ENCODE measurements at regions not wholly inside any gene's neighbourhood (a gene's known extent, or its start where the extent isn't known, plus 50 kb on each side); places are given as distances from the start of the nearest gene placed in this dataset.

DNA sequence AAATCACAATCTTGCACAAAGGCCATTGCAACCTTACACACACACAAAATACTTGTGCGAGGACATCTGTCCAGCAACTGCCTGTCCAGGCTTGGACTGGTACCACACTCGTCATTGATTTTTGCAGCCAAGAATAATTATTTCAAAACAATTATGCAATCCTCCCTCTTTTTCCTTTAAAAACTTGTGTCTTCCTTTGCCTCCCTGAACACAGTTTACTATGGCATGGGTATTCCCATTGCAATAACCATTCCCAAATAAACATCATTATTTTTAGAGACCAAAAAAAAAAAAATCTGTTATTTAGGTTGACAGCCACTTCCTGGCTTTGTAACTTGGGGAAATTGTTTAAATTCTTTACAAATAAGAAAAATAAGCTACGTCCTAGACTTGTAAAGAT, 54.0 kb downstream of the C11orf91 start:
- no peak for DNase-seq

DNA sequence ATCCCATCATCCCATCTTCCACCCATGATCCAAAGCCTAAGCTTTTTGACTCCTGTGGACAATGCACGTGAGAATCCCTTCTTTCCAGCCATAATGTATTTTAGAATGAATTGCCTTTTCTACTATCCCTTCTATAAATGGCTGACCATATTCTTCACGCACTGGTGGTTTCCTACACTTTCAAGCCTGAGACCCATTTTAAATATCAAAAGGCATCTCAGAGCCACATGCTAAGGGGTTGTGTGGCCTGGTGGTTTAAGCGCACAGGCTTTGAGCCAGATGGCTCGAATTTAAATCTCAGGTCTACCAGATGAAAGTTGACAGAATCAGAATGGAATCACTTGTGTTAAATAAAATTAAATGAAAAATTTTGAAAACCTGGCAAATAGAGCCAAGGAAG, 54.5 kb downstream of the C11orf91 start:
- DNase-seq: no peak

DNA sequence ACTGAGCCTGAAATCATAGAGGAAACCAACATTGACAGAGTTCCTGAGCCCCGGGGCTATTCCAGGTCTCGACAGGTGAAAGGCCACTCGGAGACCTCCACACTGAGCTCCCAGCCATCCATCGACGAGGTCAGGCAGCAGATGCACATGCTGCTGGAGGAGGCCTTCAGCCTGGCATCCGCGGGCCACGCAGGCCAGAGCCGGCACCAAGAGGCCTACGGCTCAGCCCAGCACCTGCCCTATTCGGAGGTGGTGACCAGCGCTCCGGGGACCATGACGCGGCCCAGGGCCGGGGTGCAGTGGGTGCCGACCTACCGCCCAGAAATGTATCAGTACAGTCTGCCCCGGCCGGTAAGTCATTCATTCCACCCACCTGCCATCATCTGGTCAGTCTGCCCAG, 54.9 kb downstream of the C11orf91 start:
- DNase-seq: no peak

DNA sequence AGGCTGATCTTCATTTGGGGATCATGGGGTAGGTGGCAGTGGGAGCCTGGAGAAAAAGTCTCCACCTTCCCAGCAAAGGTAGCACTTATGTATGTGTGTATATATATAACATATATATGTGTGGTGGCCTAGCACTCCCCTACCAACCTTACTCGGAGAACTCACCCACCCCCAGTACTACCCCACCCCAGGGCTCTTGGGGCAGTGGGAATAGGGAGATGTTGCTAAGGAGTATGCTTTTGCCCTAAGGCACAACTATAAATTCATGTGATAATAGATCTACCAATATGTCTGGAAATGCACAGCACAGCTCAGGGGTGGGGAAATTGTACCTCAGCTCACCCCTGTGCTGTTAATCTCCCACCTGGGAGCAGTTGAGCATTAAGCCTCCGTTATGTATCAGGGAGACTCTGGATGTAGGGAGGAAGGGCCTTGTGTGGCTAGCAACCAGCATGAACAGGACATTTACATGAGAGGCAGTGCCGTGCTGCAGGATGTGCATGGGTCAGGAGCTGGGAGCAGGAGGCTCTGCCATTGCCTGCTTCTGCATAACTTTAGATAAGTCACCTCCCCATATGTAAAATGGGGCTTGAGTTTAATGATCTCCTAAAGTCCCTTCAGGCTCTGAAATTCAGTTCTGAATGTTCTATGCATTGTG, 57.3 kb downstream of the C11orf91 start:
- no peak for DNase-seq

DNA sequence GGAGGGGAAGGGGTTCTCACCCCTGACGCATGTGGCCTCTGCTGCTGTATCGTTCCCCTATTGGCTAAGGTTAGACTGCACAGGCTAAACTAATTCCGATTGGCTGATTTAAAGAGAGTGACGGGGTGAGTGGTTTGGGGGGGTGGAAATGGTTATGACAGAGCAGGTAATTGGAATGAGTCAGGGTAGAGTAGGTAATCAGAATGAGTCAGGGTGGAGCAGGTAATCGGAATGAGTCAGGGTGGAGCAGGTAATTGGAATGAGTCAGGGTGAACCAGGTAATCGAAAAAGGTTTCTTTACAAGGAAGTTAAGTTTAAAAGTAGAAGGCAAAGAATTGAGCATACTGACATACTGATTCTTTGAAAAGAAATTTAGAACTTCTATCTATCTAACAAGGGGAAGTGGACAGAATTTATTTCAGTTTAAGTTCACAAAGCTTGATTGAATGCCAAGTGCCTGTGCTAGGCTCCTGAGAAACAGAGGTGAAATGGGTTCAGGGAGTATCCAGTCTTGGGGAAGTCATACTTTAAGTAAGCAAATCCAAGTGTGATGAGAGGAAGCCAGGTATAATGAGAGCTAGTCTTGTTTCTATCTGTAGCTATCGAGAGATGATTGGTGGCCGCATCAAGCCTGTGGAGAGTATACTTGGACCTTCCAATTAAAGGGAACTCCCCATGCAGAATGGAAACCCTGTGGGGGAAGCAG, 58.0 kb downstream of the C11orf91 start:
- DNase-seq: no peak

DNA sequence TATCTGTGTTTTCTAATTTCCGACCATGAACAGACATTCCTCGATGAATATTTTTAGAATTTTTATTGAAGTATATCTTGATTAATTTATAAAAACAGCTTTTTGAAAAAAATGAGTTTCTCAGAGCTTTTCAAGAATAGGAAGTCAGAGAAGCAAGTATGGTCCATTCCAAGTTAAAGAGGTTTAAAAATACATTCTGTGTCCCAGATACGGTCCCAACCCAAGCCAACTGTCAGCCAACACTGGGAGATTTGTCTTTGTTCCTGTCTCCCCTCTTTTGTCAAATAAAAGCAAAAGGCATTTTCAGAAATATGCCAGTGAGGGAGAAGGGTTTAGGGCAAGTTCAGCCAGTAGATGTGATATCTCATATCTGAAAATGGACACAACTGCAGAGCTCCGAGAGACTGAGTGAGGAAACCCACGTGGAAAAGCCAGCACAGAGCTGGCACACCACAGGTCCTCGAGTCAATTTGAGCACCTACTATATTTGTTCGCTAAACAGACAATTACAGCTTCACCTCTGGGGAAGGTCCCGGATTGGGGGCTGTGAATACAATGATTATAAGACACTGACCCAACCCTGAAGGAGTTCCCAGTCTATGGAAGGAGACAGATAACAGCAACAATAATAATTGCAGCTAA, 59.8 kb downstream of the C11orf91 start:
- no peak for DNase-seq

DNA sequence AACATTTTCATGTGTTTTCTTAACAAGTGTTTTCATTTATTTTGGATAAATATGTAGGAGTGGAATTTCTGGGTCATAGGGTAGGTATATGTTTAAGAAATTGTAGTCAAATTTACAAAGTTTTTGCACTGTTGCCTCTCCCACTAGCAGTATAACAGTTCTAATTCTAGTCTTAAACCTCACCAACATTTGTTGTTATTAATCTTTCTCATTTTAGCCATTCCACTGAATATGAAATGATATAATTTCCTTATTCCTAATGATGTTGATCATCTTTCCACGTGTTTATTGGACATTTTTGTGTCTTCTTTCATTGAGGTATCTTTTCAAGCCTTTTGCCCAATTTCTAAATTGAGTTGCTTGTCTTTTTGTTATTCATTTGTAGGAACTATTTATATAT, 62.0 kb downstream of the C11orf91 start:
- DNase-seq: no peak

DNA sequence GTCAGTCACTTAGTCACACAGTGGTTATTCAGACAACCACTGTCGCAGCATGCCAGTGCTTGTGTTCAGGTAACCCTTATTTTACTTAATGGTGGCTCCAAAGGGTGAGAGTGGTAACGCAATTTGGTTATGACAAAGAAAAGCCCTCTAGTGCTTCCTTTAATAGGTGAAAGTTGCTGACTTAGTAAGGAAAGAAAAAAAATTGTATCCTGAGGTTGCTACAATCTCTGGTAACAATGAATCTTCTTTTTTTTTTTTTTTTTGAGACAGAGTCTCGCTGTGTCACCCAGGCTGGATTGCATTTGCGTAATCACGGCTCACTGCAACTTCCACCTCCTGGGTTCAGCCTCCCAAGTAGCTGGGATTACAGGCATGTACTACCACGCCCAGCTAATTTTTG, 64.5 kb downstream of the C11orf91 start:
- no peak for DNase-seq

DNA sequence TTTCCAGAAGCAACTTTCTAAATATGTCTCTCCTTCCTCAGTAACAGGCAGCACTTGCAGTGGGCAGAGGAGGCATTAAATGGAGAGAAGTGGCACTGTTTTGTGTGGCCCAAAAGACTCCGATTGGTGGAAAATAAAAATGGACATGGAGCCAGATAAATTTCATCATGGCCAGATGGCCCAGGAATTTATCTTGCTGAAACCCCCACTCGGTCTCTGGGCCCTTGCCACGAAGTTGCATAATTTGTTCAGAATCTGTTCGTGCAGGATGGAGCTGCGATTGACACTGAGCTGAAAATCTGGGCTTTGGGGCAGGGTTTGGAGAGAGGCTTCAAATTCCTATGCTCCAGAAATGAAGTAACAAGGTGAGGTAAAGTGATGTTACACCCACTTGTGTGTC, 65.5 kb downstream of the C11orf91 start:
- no peak for DNase-seq

DNA sequence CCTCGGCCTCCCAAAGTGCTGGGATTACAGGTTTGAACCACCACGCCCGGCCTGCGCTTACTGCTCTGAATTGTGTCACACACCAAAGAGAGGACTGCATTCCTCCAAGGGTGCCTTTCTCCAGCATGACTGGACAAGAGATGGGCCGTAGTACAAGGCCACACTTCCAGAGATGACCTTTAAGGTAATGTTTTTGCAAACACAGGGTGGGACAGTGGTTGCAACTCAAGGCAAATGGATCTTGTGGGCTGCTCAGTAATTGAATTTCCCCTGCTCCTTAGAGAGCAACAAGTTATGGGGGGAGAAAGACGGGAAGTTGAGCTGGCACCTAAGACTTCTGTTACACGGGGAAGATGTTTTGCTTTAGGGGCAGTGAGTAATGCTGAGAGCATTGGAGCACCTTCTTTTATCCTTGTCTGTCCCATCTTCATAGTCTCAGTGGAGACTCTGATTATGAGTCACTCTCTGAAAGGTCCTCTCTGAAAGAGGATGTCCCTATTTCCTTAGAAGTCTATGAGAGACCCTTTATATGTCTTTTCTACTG, 66.3 kb downstream of the C11orf91 start:
- no peak for DNase-seq

DNA sequence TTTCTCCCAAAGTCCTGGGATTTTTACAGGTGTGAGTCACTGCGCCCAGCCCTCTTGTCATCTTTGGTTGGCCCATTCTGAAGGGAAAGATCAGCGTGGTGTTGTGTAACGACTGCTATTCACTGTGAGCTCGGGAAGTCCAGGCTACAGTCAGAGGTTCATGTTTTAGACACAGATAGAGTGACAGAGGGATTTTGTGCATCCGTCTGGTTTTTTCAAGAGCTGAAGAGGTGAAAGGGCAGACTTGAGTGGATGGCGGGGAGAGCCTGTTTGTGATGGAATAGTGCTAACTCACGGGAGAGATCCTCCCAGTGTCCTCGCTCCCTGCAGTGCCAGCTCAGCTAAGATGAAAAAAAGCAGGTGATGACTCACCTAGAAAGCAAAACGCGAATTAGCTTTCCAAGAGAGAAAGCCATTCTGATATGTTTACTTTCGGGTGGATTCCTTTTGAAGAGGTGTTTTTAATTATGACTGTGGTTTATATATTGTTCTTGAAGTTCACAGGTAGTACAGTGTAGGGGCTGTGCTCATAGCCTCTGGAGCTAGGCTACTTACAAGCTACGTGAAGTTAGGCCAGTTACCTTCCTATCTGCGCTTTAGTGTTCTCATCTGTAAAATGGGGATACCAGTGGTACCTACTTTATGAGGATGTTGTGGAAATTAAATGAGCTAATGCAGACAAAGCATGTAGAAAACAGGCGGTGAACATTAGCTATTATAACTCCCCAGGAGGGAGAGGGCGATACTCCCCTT, 67.2 kb downstream of the C11orf91 start:
- DNase-seq: no peak

DNA sequence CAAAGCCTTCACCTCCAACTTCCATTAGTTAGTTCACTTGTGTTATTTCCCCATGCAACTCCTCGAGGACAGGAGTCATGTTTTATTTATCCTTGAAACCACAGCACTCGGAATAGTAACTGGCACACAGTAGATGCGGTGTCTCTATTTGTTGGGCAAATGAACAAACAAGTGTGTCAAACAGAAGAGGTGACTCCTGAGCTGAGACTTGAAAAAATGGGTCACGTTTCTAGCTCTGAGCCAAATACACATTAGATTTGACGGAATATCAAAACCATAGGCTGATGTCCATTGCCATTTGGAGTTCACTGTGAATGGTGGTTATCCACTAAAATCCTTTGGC, 68.9 kb downstream of the C11orf91 start:
- no peak for DNase-seq

DNA sequence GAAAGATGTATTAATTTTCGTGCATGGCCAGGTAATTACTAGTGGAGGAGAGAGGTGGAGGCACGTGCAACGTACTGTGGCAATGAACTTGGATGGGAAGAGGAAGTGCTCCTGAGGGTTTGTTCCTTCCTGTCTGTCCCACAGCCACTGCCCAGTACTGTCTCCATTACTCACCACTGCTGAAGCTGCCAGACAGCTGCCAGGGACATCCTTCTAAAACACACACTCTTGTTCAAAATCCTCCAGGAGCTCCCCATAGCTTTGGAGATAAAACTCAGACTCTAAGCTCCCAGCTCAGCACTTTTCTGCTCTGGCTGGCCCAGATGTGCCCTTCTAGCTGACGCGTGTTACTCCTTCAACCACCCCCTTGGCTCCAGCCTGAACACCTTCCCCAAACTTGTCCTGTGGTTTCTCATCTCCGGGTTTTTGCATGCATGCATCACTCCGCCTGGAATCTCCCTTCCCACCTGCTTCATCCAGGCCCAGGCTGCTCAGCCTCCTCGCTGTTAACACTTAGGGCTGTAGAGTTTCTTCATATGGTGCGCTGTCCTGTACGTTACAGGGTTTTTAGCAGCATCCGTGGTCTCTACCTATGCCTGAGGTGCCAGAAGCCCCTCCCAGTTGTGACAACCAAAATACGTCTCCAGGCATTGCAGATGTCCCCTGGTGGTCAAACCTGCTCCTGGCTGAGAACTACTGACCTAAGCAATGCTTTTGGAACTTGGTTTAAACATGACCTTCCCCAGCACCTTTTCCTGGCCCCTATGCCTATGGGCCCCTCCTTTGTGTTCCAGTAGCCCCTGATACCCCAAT, 69.5 kb downstream of the C11orf91 start:
- no peak for DNase-seq

DNA sequence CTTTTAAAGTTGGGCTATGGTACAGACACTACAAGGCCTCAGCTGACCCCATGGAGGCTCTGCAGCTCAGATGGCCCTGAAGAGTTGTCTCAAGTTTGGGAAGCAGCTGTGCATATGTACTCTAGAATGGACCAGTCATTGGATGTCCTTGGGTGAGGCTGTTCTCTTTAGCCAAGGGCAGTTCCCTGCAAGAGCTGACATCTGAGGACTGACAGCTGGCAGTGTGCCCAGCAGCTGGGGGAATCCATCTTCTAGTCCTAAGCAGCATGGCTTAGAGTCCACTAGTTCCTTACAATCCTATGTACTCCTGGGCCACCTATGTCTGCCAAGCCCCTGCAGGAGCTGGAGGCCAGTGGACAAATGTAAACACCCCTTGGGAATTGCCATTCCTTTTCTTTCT, 76.5 kb downstream of the C11orf91 start:
- no peak for DNase-seq

DNA sequence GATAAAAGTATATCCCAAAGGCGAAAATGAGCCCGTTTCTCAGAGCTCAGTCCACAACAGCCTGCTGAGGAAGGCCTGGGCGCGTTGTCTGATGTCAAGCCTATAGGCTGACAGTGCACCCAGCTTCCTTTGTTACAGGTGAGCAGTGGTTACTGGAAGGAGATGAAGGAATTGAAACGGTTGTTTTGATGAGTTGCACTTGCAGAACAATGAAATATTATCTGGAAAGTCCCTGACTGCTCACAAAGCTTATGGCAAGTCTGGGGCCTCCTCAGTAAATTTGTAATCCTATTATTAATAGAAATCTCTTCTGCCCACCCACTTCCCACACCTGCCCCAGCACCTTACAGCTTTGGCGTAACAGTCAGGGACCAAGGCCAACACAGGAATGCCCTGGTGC, 77.8 kb downstream of the C11orf91 start:
- no peak for DNase-seq

DNA sequence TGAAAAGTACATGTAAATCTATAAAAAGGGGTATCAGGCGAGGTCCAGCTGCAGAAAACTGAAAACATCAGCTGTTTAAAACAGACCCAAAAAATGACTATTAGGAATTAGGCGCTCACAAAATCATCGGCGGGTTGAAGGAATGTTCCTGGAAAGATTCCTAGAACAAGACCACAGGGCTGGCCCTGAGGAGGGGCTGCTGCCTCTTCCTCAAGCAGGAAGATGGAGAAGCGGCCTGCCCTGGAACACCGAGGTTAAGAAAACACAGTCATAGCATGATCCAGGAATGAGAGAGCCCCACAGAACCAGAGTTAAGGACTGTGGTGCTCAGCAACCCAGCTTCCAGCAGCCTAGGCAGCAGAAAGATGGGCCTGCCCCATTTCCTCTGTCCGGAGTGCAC, 78.4 kb downstream of the C11orf91 start:
- no peak for DNase-seq

DNA sequence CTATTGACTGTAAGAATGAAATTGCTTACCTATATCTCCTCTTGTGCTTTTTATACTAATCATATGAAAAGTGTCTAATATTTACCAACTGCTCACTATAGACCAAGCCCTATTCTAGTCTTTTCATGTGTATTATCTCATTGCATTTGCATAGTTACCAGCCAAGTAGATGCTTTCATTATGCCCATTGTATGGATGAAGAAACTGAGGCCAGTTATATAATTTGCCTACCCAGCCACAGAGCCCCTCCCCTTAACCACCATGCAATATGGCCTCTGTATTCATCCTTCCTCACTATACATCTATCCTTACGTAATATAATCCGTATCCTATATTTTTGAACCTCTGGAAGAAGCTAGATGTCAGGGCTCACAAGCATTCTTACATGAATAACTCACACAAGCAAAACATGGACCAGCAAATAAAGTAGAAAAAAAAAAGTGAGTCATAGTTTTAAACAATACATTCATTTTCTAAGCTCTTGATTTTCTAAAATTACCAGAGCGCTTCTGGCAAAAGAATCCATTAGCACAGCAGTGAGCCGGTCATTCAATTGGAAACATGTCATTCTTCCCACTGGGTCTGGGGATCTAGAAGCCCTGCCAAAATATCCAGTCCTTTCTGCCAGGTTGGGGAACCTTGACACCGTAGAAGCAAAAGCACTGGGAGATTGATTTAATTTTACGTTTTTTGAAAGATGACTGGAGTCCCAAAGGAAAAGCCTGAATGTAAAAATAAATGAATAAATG, 80.0 kb downstream of the C11orf91 start:
- no peak for DNase-seq

DNA sequence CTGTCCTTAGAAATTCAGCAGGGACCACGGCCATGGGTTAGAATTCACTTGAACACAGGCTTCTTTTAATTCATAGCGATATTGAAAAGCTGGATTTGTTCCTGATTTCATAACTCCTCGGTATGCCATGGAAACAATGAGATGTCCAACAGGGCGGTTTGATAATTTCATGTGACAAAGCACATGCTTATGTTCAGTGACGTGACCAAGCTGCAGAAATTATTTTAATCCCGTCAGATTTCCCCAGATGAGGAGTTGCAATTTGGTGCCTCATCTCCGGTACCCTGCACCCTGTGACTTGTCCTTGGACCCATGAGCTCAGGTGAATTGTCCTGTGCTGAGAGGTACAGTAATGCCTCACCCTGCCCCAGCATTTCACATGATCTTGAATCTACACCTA, 81.7 kb downstream of the C11orf91 start:
- no peak for DNase-seq

DNA sequence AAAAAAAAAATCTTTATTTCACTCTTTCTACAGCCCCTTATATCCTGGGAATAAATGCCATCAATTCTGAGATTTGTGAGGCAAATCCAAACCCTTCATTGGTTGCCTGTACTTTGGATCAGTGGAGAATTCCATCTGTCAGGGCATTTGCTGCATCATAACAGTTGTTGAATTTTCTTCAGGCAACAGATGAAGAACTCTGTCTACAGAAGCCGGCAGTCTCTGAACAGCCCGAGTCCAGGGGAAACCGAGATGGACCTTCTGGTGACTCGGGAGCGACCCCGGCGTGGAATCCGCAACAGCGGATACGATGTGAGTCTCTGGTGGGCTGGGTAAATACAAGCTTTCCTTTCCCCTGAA, 82.3 kb downstream of the C11orf91 start:
- no peak for DNase-seq

DNA sequence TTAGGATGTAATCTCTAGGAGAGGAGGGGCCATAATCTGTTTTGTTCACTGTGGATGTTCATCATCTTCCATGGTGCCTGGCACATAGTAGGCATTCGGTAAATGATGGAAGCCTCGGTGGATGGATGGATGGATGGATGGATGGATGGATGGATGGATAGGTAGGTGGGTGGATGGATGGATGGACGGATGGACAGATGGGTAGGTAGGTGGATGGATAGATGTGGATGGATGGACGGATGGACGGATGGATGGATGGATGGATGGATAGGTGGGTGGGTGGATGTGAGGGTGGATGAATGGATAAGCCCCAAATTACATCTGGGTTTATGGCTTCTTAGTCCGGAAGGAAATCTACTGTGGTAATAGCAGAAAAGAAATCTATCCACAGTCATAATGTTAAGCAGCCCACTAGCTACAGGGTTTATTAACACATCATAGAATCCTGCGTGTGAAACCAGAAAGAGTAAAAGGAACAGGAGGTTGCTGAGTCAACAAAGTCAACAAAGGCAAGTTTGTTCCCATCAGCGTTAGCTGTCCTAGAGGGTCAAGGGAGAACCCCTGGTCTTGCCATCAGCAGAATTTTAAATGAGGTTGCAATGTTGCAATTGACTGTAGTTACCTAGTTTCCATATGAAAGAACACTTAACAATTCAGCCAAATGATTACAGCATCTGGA, 82.8 kb downstream of the C11orf91 start:
- DNase-seq: no peak

DNA sequence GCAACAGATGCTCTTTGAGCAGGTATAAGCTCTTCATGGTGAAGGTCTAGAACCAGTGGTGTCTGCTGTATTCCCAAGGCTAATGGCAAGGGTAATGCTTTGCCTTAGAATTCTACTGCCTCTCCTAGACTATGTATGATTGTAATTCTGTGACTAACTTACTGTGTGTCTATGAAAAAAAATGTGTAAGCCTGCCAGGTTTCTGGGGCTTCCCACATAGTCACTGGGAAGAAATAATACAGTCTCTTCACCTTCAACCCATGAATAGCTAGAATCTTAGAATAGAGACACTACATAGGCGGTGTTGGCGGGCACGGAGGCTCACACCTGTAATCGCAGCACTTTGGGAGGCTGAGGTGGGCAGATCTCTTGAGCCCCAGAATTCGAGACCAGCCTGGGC, 84.1 kb downstream of the C11orf91 start:
- DNase-seq: no peak
